Activated CD4-positive, alpha-beta memory T cell treated with anti-CD3 and anti-CD28 coated beads, Interleukin-2, amount 10 ng/mL, durations not matched to agents 7 days and 5 days (primary cell): ENCODE measurements at regions not wholly inside any gene's neighbourhood (a gene's known extent, or its start where the extent isn't known, plus 50 kb on each side); places are given as distances from the start of the nearest gene placed in this dataset.

Source experiments
- CTCF ChIA-PET: fragments of 350-600 bp; sonication (Branson Sonifier 250); formaldehyde crosslinking; loops from one replicate; lab custom pipeline; 2021; ENCODE audit warnings: antibody characterized with exemption, inconsistent platforms; lab: Charles Lee
- POLR2A ChIA-PET: fragments of 350-600 bp; sonication (Branson Sonifier 250); formaldehyde crosslinking; loops from one replicate; lab custom pipeline; 2021; ENCODE audit warnings: antibody characterized with exemption; lab: Charles Lee
- DNase-seq: peaks from one replicate; pipeline ENCODE4 v3.0.0-alpha.2; 2020
- H3K27ac Mint-ChIP-seq: one replicate; pipeline ENCODE4 v1.8.0; 2021; ENCODE audit warnings: mild to moderate bottlenecking, mixed read lengths
- H3K27me3 Mint-ChIP-seq: one replicate; pipeline ENCODE4 v1.8.0; 2021; ENCODE audit warnings: mixed read lengths
- H3K36me3 Mint-ChIP-seq: one replicate; pipeline ENCODE4 v1.8.0; 2021; ENCODE audit warnings: low read depth, mixed read lengths
- H3K4me1 Mint-ChIP-seq: one replicate; pipeline ENCODE4 v1.8.0; 2021; ENCODE audit warnings: mixed read lengths
- H3K4me3 Mint-ChIP-seq: one replicate; pipeline ENCODE4 v1.8.0; 2021; ENCODE audit warnings: mild to moderate bottlenecking, mixed read lengths
- H3K9me3 Mint-ChIP-seq: one replicate; pipeline ENCODE4 v1.8.0; 2021; ENCODE audit warnings: mixed read lengths

DNA sequence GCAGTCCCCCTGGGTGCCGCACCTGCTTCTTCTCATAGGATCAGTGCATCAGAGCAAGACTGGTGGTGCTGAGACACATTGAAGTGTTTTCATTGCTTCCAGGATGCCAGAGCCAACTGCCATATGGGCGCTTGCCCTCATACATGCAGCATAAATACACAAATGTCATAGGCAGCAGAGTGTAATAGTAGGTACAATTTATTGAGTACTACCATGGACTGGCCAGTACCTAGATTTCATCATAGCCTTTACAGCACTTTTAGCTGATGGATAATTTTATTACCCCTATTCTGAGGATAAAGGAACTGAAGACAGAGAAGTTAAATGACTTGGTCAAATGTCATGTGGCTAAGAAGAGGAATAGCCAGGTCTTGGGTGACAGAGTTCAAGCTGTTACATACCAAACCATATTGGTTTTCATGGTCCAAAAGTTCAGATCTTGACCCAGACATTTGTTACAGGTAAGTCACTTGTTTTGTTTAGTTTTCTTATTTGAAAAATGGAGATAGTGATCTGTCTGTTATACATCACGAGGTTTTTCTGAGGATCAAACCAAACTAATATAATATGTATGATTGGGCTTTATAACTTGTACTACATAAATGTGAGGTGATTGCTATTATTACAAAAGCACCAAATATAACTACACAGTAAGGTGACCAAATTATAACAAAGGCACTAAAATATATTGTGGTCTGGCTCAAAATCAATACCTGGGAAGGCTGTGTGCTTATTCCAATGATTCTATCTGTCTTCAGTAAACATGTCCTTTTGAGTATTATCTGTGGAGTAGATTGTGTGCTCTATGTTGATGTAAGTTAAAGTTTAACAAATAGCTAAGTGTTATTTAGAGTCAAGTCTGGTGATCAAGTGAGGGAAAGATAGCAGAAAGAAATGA is 151.9 kb upstream of the CYRIA start:
- Mint-ChIP-seq H3K4me3 (no peak overlapping the region), H3K27me3 (no peaks in the 10 kb centered on the region), H3K36me3 (no peaks in the 10 kb centered on the region), H3K4me1 (no peaks in the 10 kb centered on the region), H3K9me3 (no peaks in the 10 kb centered on the region), H3K27ac (no peak overlapping the region)
- ChIA-PET POLR2A (no interaction called here), CTCF (no interaction called here)
- no peak for DNase-seq

GRCh38 chr2:16816522-16816921 is 150.9 kb upstream of the CYRIA start:
- H3K27ac Mint-ChIP-seq = no peak overlapping the region
- ChIA-PET POLR2A (no interaction called here), CTCF (no interaction called here)
- H3K4me1 Mint-ChIP-seq = no peaks in the 10 kb centered on the region
- no peak for DNase-seq
- H3K4me3 Mint-ChIP-seq = no peak overlapping the region
- H3K27me3 Mint-ChIP-seq = no peaks in the 10 kb centered on the region
- H3K9me3 Mint-ChIP-seq = no peaks in the 10 kb centered on the region
- H3K36me3 Mint-ChIP-seq = no peaks in the 10 kb centered on the region

DNA sequence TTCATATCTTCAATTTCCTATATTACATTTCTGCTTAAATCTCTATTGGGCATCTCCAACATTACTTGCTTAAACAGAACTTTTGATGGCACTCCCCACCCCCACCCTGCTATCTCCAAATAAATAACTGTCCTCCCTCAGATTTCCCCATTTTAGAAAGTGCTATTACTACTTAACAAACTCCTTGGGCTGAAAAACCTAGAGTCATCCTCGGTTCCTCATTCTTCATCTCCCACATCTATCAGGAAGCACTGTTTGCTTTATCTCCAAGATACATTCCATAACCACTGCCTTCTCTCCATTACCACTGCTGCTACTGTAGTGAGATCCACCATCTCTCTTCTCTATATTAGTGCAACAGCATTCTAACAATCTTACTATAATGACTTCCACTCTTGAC is 150.4 kb upstream of the CYRIA start:
- Mint-ChIP-seq H3K9me3 (no peaks in the 10 kb centered on the region), H3K27ac (no peak overlapping the region), H3K27me3 (no peaks in the 10 kb centered on the region), H3K4me3 (no peak overlapping the region), H3K4me1 (no peaks in the 10 kb centered on the region), H3K36me3 (no peaks in the 10 kb centered on the region)
- ChIA-PET CTCF (no interaction called here), POLR2A (no interaction called here)
- no peak for DNase-seq

DNA sequence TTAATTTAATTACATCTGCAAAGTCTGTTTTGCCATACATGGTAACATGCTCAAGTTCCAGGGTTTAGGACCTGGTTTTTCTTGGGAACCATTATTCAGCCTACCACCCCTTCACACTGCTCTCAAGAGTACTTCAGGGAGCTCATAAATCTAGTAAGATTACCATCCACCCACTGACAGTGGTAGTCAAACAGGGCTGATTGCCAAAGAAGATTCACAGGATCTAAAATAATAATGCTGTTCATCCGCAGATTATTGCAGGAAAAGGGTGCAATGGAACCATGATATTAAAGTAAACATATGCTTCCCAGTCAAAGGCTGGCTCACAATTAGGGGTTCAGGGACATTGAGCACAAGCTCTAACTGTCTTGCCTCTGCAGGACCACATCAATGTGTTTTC is 148.0 kb upstream of the CYRIA start:
- H3K4me1 Mint-ChIP-seq = no peaks in the 10 kb centered on the region
- CTCF ChIA-PET = no interaction called here
- no peak overlapping the region for H3K27ac Mint-ChIP-seq
- POLR2A ChIA-PET = no interaction called here
- DNase-seq = no peak
- no peak overlapping the region for H3K4me3 Mint-ChIP-seq
- no peaks in the 10 kb centered on the region for H3K9me3 Mint-ChIP-seq
- no peaks in the 10 kb centered on the region for H3K27me3 Mint-ChIP-seq
- no peaks in the 10 kb centered on the region for H3K36me3 Mint-ChIP-seq

GRCh38 chr2:16798472-16798871 is 132.8 kb upstream of the CYRIA start:
- H3K4me3 Mint-ChIP-seq = no peak overlapping the region

GRCh38 chr2:16791496-16791895 is 125.9 kb upstream of the CYRIA start:
- no peak for DNase-seq
- Mint-ChIP-seq H3K9me3 (no peaks in the 10 kb centered on the region), H3K27me3 (no peaks in the 10 kb centered on the region), H3K4me1 (no peaks in the 10 kb centered on the region), H3K4me3 (no peak overlapping the region), H3K36me3 (no peaks in the 10 kb centered on the region), H3K27ac (no peak overlapping the region)
- CTCF ChIA-PET = no interaction called here
- POLR2A ChIA-PET = no interaction called here

More at GRCh38 chr2:16798472-16798871, 132.8 kb upstream of the CYRIA start:
- ChIA-PET CTCF (no interaction called here), POLR2A (no interaction called here)
- H3K4me1 Mint-ChIP-seq = no peaks in the 10 kb centered on the region
- no peak overlapping the region for H3K27ac Mint-ChIP-seq
- no peaks in the 10 kb centered on the region for H3K36me3 Mint-ChIP-seq
- H3K9me3 Mint-ChIP-seq = no peaks in the 10 kb centered on the region
- no peak for DNase-seq
- no peaks in the 10 kb centered on the region for H3K27me3 Mint-ChIP-seq

DNA sequence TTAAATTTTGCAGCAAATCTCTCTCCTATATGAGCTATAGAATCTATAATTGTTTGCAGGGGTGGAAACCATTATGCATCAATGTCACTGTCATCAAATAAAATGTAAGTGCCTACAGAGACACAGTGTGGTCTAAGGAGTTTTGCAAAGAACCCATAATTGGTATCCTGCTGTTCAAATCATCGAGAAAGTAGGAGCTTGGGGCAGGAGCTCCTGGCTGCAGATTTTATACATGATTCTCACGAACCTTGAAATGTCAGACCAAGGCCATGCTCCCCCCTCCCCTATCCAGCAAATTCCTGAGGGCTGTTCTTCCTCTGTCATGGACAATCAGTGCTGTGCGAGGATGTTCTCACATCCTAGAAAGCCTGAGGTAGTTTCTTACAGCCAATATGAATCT is 119.5 kb upstream of the CYRIA start:
- POLR2A ChIA-PET = no interaction called here
- Mint-ChIP-seq H3K4me3 (no peak overlapping the region), H3K9me3 (no peaks in the 10 kb centered on the region), H3K27ac (no peak overlapping the region), H3K36me3 (no peaks in the 10 kb centered on the region), H3K27me3 (no peaks in the 10 kb centered on the region), H3K4me1 (no peaks in the 10 kb centered on the region)
- no peak for DNase-seq
- CTCF ChIA-PET = no interaction called here

- H3K27me3 Mint-ChIP-seq = no peaks in the 10 kb centered on the region
- no peaks in the 10 kb centered on the region for H3K36me3 Mint-ChIP-seq
- no peaks in the 10 kb centered on the region for H3K4me1 Mint-ChIP-seq
- ChIA-PET POLR2A (no interaction called here), CTCF (no interaction called here)
- no peak overlapping the region for H3K4me3 Mint-ChIP-seq
- DNase-seq = no peak
- H3K27ac Mint-ChIP-seq = no peak overlapping the region
- no peaks in the 10 kb centered on the region for H3K9me3 Mint-ChIP-seq
These were observed 119.0 kb upstream of the CYRIA start for GRCh38 chr2:16784652-16785051.

DNA sequence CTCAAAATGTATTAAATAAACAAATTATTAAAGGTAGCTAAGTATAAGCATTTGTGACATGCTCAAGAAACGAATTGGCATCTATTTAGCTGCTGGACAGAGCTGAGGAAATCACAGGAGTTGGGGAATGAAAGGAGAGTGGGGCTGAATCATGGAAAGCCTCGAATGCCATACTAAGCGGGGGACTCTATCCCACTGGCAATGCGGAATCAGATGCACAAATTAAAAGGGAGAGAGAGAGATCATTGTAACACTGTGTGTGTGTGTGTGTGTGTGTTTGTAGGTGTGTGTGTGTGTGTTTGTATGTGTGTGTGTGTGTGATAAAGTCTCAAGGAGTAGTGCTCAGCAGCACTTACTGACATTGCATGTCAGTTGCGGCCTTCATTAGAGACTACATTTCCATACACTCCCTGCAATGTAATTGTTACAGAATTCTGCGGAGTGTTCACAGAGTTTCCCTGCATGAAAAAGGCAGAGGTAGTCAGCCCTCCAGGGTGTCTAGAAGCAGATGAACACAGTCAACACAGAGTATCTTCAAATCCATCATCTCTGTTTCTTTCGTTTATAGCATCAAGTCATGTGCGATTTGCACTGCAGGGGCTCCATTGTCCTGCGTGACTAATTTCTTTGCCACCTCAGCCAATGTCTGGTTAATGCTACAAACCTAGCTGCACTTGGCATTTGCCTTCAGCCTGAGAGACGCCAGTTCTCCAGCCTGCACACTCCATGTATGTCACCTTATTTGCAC is 111.7 kb upstream of the CYRIA start:
- H3K36me3 Mint-ChIP-seq = no peaks in the 10 kb centered on the region
- CTCF ChIA-PET = interaction anchor here (0.6 kb wide), 1 partner anchor 533 kb away, joined by 3 read pairs; no protein-coding TSS in a partner anchor
- H3K9me3 Mint-ChIP-seq = no peaks in the 10 kb centered on the region

GRCh38 chr2:16775899-16776231 is 110.2 kb upstream of the CYRIA start:
- POLR2A ChIA-PET = no interaction called here
- no peak for DNase-seq
- H3K27ac Mint-ChIP-seq = no peak overlapping the region
- no peaks in the 10 kb centered on the region for H3K36me3 Mint-ChIP-seq
- H3K27me3 Mint-ChIP-seq = no peaks in the 10 kb centered on the region
- CTCF ChIA-PET = interaction anchor here (1.3 kb wide), 1 partner anchor 534 kb away, joined by 3 read pairs; no protein-coding TSS in a partner anchor
- H3K4me3 Mint-ChIP-seq = no peak overlapping the region
- no peaks in the 10 kb centered on the region for H3K9me3 Mint-ChIP-seq
- no peaks in the 10 kb centered on the region for H3K4me1 Mint-ChIP-seq

More for the DNA sequence above, 111.7 kb upstream of the CYRIA start:
- POLR2A ChIA-PET = no interaction called here
- H3K27me3 Mint-ChIP-seq = no peaks in the 10 kb centered on the region
- DNase-seq = no peak
- H3K4me3 Mint-ChIP-seq = no peak overlapping the region
- H3K4me1 Mint-ChIP-seq = no peaks in the 10 kb centered on the region
- no peak overlapping the region for H3K27ac Mint-ChIP-seq

GRCh38 chr2:16774980-16775898 is 109.6 kb upstream of the CYRIA start:
- ChIA-PET CTCF (interaction anchor here (1.3 kb wide), 1 partner anchor 535 kb away, joined by 3 read pairs; no protein-coding TSS in a partner anchor), POLR2A (no interaction called here)
- Mint-ChIP-seq H3K4me3 (no peak overlapping the region), H3K4me1 (no peaks in the 10 kb centered on the region), H3K27ac (no peak overlapping the region), H3K27me3 (no peaks in the 10 kb centered on the region), H3K9me3 (no peaks in the 10 kb centered on the region), H3K36me3 (no peaks in the 10 kb centered on the region)
- no peak for DNase-seq

DNA sequence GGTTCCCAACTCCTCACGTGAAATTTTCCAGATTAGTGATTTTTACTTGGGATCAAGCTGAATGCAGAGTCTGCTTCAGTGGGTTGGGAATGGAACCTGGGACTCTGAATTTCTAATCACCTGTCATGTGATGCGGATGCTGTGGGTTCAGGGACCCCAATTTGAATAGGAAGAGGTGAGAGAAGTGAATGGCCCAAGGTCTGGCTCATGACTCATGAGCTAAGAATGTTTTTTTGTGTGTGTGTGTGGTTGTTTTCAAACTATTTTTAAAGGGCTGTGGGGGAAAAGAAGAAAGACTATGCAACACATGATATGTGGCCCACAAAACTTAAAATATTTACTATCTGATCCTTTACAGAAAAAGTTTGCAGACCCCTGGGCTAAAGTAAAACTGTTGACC is 108.5 kb upstream of the CYRIA start:
- Mint-ChIP-seq H3K4me3 (no peak overlapping the region), H3K9me3 (no peaks in the 10 kb centered on the region), H3K27ac (no peak overlapping the region), H3K27me3 (peaks cover 3% of the 10 kb centered on the region), H3K36me3 (no peaks in the 10 kb centered on the region), H3K4me1 (no peaks in the 10 kb centered on the region)
- no peak for DNase-seq
- POLR2A ChIA-PET = no interaction called here
- CTCF ChIA-PET = no interaction called here
